CD14-positive monocyte (primary cell): ENCODE measurements at regions not wholly inside any gene's neighbourhood (a gene's known extent, or its start where the extent isn't known, plus 50 kb on each side); places are given as distances from the start of the nearest gene placed in this dataset.

Source experiments
- DNase-seq, 3 donors: peaks; one replicate each; pipeline ENCODE4 v3.0.0-alpha.2; 2011 to 2022
- H2AFZ ChIP-seq: 2 replicates; pipeline ENCODE4 v1.6.0; 2012; ENCODE audit warnings: mild to moderate bottlenecking, low read depth, low read length, inconsistent platforms; ENCODE audit not compliant: insufficient read depth, poor library complexity, severe bottlenecking
- H3K27ac ChIP-seq, 2 donors: 1 replicate in 1 of 2; 2 replicates in 1 of 2; pipeline ENCODE4 v1.5.1; 2012 to 2013; ENCODE audit warnings: low read length in 2 of 2, control low read depth in 1 of 2, inconsistent platforms in 1 of 2, low read depth in 1 of 2, mild to moderate bottlenecking in 1 of 2
- H3K27me3 ChIP-seq, 2 donors: one replicate each; pipeline versions ENCODE4 v1.6.0 to v1.6.1; 2011 to 2013; ENCODE audit warnings: low read length in 2 of 2; ENCODE audit not compliant: control insufficient read depth in 2 of 2, insufficient read depth in 2 of 2
- H3K36me3 ChIP-seq, 2 donors: replicated peaks in 1 of 2; 1 replicate in 1 of 2; 2 replicates in 1 of 2; pipeline versions ENCODE4 v1.5.1 to v1.6.1; 2012 to 2013; ENCODE audit warnings: low read length in 2 of 2, control low read depth in 1 of 2, inconsistent platforms in 1 of 2, mild to moderate bottlenecking in 1 of 2; ENCODE audit not compliant: insufficient read depth in 2 of 2, control insufficient read depth in 1 of 2
- H3K4me1 ChIP-seq, 2 donors: 1 replicate in 1 of 2; 2 replicates in 1 of 2; pipeline versions ENCODE4 v1.5.1 to v1.6.1; 2012 to 2013; ENCODE audit warnings: low read length in 2 of 2, control low read depth in 1 of 2, inconsistent platforms in 1 of 2, mild to moderate bottlenecking in 1 of 2, moderate library complexity in 1 of 2; ENCODE audit not compliant: insufficient read depth in 2 of 2, control insufficient read depth in 1 of 2
- H3K4me2 ChIP-seq: replicated peaks from 2 replicates; pipeline ENCODE3; 2012; ENCODE audit warnings: low read length, moderate library complexity, mild to moderate bottlenecking; ENCODE audit not compliant: poor library complexity, severe bottlenecking; ENCODE audit errors: extremely low read depth
- H3K4me3 ChIP-seq, 3 experiments: fragments of 200-600 bp in 1 of 3; sonication (generic) in 1 of 3; replicated peaks in 1 of 3; 1 replicate in 2 of 3; 2 replicates in 1 of 3; pipeline ENCODE4 v1.5.1; 2011 to 2013; ENCODE audit warnings: low read length in 3 of 3, mild to moderate bottlenecking in 3 of 3, control low read depth in 2 of 3, low read depth in 2 of 3, inconsistent platforms in 1 of 3, moderate library complexity in 1 of 3
- H3K79me2 ChIP-seq: 2 replicates; pipeline ENCODE4 v1.6.0; 2012; ENCODE audit warnings: mild to moderate bottlenecking, control low read depth, inconsistent platforms, low read length, moderate library complexity; ENCODE audit not compliant: insufficient read depth
- H3K9ac ChIP-seq: 2 replicates; pipeline ENCODE4 v1.6.0; 2017; ENCODE audit warnings: low read length, mild to moderate bottlenecking; ENCODE audit not compliant: insufficient read depth, poor library complexity, severe bottlenecking
- H3K9me3 ChIP-seq, 2 donors: replicated peaks in 1 of 2; 1 replicate in 1 of 2; 2 replicates in 1 of 2; pipeline versions ENCODE4 v1.5.1 to v1.6.1; 2012 to 2013; ENCODE audit warnings: low read length in 2 of 2, control low read depth in 1 of 2; ENCODE audit not compliant: control insufficient read depth in 1 of 2, insufficient read depth in 1 of 2
- H4K20me1 ChIP-seq: 2 replicates; pipeline ENCODE4 v1.6.0; 2012; ENCODE audit warnings: mild to moderate bottlenecking, low read length, control low read depth, moderate library complexity; ENCODE audit not compliant: insufficient read depth
- H3K27ac Mint-ChIP-seq, 7 donors: one replicate each; pipeline ENCODE4 v1.8.0; 2020; ENCODE audit warnings: mild to moderate bottlenecking in 7 of 7, mixed read lengths in 7 of 7, moderate library complexity in 6 of 7, inconsistent platforms in 2 of 7
- H3K27me3 Mint-ChIP-seq, 3 donors: one replicate each; pipeline ENCODE4 v1.8.0; 2021 to 2022; ENCODE audit warnings: low read depth in 3 of 3, mild to moderate bottlenecking in 3 of 3, mixed read lengths in 3 of 3, moderate library complexity in 3 of 3, inconsistent platforms in 1 of 3
- H3K36me3 Mint-ChIP-seq, 2 donors: one replicate each; pipeline ENCODE4 v1.8.0; 2020; ENCODE audit warnings: mixed read lengths in 2 of 2, inconsistent platforms in 1 of 2, mild to moderate bottlenecking in 1 of 2
- H3K4me1 Mint-ChIP-seq: one replicate; pipeline ENCODE4 v1.8.0; 2020; ENCODE audit warnings: mild to moderate bottlenecking, mixed read lengths
- H3K4me3 Mint-ChIP-seq, 2 donors: one replicate each; pipeline ENCODE4 v1.8.0; 2020; ENCODE audit warnings: mild to moderate bottlenecking in 2 of 2, mixed read lengths in 2 of 2, moderate library complexity in 1 of 2
- H3K9me3 Mint-ChIP-seq, 7 donors: one replicate each; pipeline ENCODE4 v1.8.0; 2020 to 2022; ENCODE audit warnings: mixed read lengths in 7 of 7, mild to moderate bottlenecking in 6 of 7, moderate library complexity in 6 of 7, inconsistent platforms in 2 of 7
- CTCF ChIP-seq: fragments of 200-600 bp; IDR thresholded peaks from one replicate; pipeline ENCODE4 v1.8.0; 2022; ENCODE audit warnings: antibody characterized with exemption, mild to moderate bottlenecking
- WGBS: methylation state at CpG from one replicate; pipeline ENCODE4 v1.1.5; 2013; ENCODE audit warnings: missing lambda C conversion rate; ENCODE audit not compliant: insufficient coverage; 5-methylcytosine and 5-hydroxymethylcytosine counted together
- intact Hi-C, 2 donors: fragments of 100-400 bp; cut with micrococcal nuclease; formaldehyde crosslinking; loops; one replicate each; pipeline versions ENCODE4 v1.15.0 to v1.15.1; 2023

DNA sequence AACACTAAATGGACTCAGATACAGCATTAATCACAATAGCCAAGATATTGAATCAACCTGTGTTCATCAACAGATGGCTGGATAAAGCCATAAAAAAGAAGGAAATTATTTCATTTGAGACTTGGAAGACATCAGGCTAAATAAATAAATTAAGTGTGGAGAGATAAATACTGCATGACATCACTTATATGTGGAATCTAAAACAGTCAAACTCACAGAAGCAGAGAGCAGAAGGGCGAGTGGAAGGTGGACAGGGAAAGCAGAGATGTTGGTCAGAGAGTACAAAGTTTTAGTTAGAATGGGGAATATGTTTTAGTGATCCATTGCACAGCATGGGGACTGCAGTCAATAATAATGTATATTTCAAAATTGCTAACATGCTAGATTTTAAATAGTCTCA, 207.2 kb downstream of the VAPA start:
- no peak overlapping the region for H3K4me3 ChIP-seq
- H3K4me2 ChIP-seq, result no peak overlapping the region
- no CpG with 5 or more reads among the region's 1 CpG for WGBS
- H3K36me3 Mint-ChIP-seq, result peaks cover 4 to 6% of the 10 kb centered on the region in 2 donors
- no peaks in the 10 kb centered on the region for H4K20me1 ChIP-seq
- no peak overlapping the region for H3K4me3 Mint-ChIP-seq
- H3K9me3 Mint-ChIP-seq, result peaks cover 0 to 5% (median 3%) of the 10 kb centered on the region in 7 donors
- no peaks in the 10 kb centered on the region for H3K36me3 ChIP-seq
- H3K9me3 ChIP-seq, result no peaks in the 10 kb centered on the region
- peaks cover 28 to 40% of the 10 kb centered on the region in 2 donors for H3K4me1 ChIP-seq
- no peak for DNase-seq
- H3K4me1 Mint-ChIP-seq, result peaks cover 56% of the 10 kb centered on the region
- H3K27ac Mint-ChIP-seq, result no peak overlapping the region
- peaks cover 0 to 7% (median 0%) of the 10 kb centered on the region in 3 donors for H3K27me3 Mint-ChIP-seq
- no peaks in the 10 kb centered on the region for H3K27me3 ChIP-seq
- intact Hi-C loops, result no loop called here
- no peak overlapping the region for H3K27ac ChIP-seq
- no peak overlapping the region for H3K9ac ChIP-seq
- H3K79me2 ChIP-seq, result no peaks in the 10 kb centered on the region
- H2AFZ ChIP-seq, result no peak overlapping the region
- no peak for TF ChIP-seq CTCF

GRCh38 chr18:10121786-10122515, 208.1 kb downstream of the VAPA start:
- H3K27me3 Mint-ChIP-seq, result peaks cover 0 to 2% (median 0%) of the 10 kb centered on the region in 3 donors
- TF ChIP-seq CTCF, result no peak
- H2AFZ ChIP-seq, result no peak overlapping the region
- DNase-seq, result no peak
- H4K20me1 ChIP-seq, result no peaks in the 10 kb centered on the region
- no peaks in the 10 kb centered on the region for H3K36me3 ChIP-seq
- H3K4me3 Mint-ChIP-seq, result no peak overlapping the region
- peak overlapping the region in 1 of 2 donors; percentile 78 for H3K27ac ChIP-seq
- no peak overlapping the region for H3K4me3 ChIP-seq
- peaks cover 4 to 6% of the 10 kb centered on the region in 2 donors for H3K36me3 Mint-ChIP-seq
- H3K27me3 ChIP-seq, result no peaks in the 10 kb centered on the region
- no peak overlapping the region for H3K9ac ChIP-seq
- peak overlapping the region; percentile 61 to 90 (median 78) for H3K27ac Mint-ChIP-seq
- H3K79me2 ChIP-seq, result no peaks in the 10 kb centered on the region
- H3K4me1 Mint-ChIP-seq, result peaks cover 51% of the 10 kb centered on the region
- no peak overlapping the region for H3K4me2 ChIP-seq
- H3K9me3 ChIP-seq, result no peaks in the 10 kb centered on the region
- intact Hi-C loops, result no loop called here
- peaks cover 19 to 32% of the 10 kb centered on the region in 2 donors for H3K4me1 ChIP-seq
- 93% methylated on average over 9 of the region's 11 CpGs for WGBS
- H3K9me3 Mint-ChIP-seq, result peaks cover 0 to 5% (median 2%) of the 10 kb centered on the region in 7 donors
